ENCODE measurements at regions not wholly inside any gene's neighbourhood (a gene's known extent, or its start where the extent isn't known, plus 50 kb on each side); places are given as distances from the start of the nearest gene placed in this dataset.

- WGBS: no CpG with 5 or more reads among the region's 2 CpGs
- H3K4me3 ChIP-seq (ENCODE audit: insufficient read depth in 1 of 2, low read depth in 1 of 2, low read length in 2 of 2): no peak overlapping the region
- no peak overlapping the region for H3K4ac ChIP-seq (ENCODE audit: low read depth in 1 of 2, low read length in 2 of 2)
- H3K23ac ChIP-seq (ENCODE audit: low read length in 2 of 2): no peak overlapping the region
- H2AK5ac ChIP-seq (ENCODE audit: low read length, severe bottlenecking): no peak overlapping the region
- H2BK120ac ChIP-seq (ENCODE audit: low read depth, low read length): no peak overlapping the region
- H4K91ac ChIP-seq (ENCODE audit: low read length): no peak overlapping the region
- no peaks in the 10 kb centered on the region for H3K9me3 ChIP-seq (ENCODE audit: control insufficient read depth, low read length)
- no peak overlapping the region for H2BK12ac ChIP-seq (ENCODE audit: low read length in 2 of 2)
- no peaks in the 10 kb centered on the region for H3K36me3 ChIP-seq (ENCODE audit: control insufficient read depth in 1 of 2, insufficient read depth in 2 of 2, low read depth in 1 of 2, low read length in 2 of 2)
- H3K4me1 ChIP-seq (ENCODE audit: control insufficient read depth, insufficient read depth, low read depth, low read length): peaks cover 1% of the 10 kb centered on the region
- H4K8ac ChIP-seq (ENCODE audit: low read length): no peak overlapping the region
- no peak overlapping the region for H3K18ac ChIP-seq (ENCODE audit: low read depth in 1 of 2, low read length in 2 of 2)
- no peak overlapping the region for H2AFZ ChIP-seq (ENCODE audit: low read depth, low read length)
- no peak overlapping the region for H3K9ac ChIP-seq (ENCODE audit: low read length)
- no peak overlapping the region for H3K4me2 ChIP-seq (ENCODE audit: low read length, poor library complexity, severe bottlenecking)
- peak; percentile 95 for DNase-seq
- H3K14ac ChIP-seq (ENCODE audit: low read length in 2 of 2): no peak overlapping the region
- no peak overlapping the region for H2BK15ac ChIP-seq (ENCODE audit: low read depth, poor library complexity, severe bottlenecking)
- no peaks in the 10 kb centered on the region for H3K27me3 ChIP-seq (ENCODE audit: control insufficient read depth in 1 of 2, insufficient read depth in 1 of 2, low read length in 2 of 2)
- no peak overlapping the region for H2BK5ac ChIP-seq (ENCODE audit: low read depth, low read length, poor library complexity, severe bottlenecking)
- no peaks in the 10 kb centered on the region for H3K79me1 ChIP-seq (replicated peaks; ENCODE audit: low read length, poor library complexity, severe bottlenecking)
- peak overlapping the region; percentile 85 for H3K27ac ChIP-seq (ENCODE audit: low read length, poor library complexity, severe bottlenecking)
Measured at GRCh38 chr4:180164799-180165198, 2078.4 kb upstream of the TENM3 start.

GRCh38 chr4:180169394-180169793, 2073.8 kb upstream of the TENM3 start:
- no peak overlapping the region for H3K9ac ChIP-seq (ENCODE audit: low read length)
- no peak overlapping the region for H2BK5ac ChIP-seq (ENCODE audit: low read depth, low read length, poor library complexity, severe bottlenecking)
- no peak overlapping the region for H3K14ac ChIP-seq (ENCODE audit: low read length in 2 of 2)
- no peak overlapping the region for H3K4me3 ChIP-seq (ENCODE audit: insufficient read depth in 1 of 2, low read depth in 1 of 2, low read length in 2 of 2)
- H3K4me1 ChIP-seq (ENCODE audit: control insufficient read depth, insufficient read depth, low read depth, low read length): no peaks in the 10 kb centered on the region
- no peaks in the 10 kb centered on the region for H3K27me3 ChIP-seq (ENCODE audit: control insufficient read depth in 1 of 2, insufficient read depth in 1 of 2, low read length in 2 of 2)
- H2AFZ ChIP-seq (ENCODE audit: low read depth, low read length): no peak overlapping the region
- no peak overlapping the region for H2BK12ac ChIP-seq (ENCODE audit: low read length in 2 of 2)
- 61% methylated on average over 3 of the region's 3 CpGs for WGBS
- no peaks in the 10 kb centered on the region for H3K79me1 ChIP-seq (replicated peaks; ENCODE audit: low read length, poor library complexity, severe bottlenecking)
- no peak overlapping the region for H4K8ac ChIP-seq (ENCODE audit: low read length)
- H3K9me3 ChIP-seq (ENCODE audit: control insufficient read depth, low read length): no peaks in the 10 kb centered on the region
- H3K4me2 ChIP-seq (ENCODE audit: low read length, poor library complexity, severe bottlenecking): no peak overlapping the region
- no peak overlapping the region for H2AK5ac ChIP-seq (ENCODE audit: low read length, severe bottlenecking)
- H3K27ac ChIP-seq (ENCODE audit: low read length, poor library complexity, severe bottlenecking): no peak overlapping the region
- no peaks in the 10 kb centered on the region for H3K36me3 ChIP-seq (ENCODE audit: control insufficient read depth in 1 of 2, insufficient read depth in 2 of 2, low read depth in 1 of 2, low read length in 2 of 2)
- H2BK120ac ChIP-seq (ENCODE audit: low read depth, low read length): no peak overlapping the region
- H2BK15ac ChIP-seq (ENCODE audit: low read depth, poor library complexity, severe bottlenecking): no peak overlapping the region
- H3K4ac ChIP-seq (ENCODE audit: low read depth in 1 of 2, low read length in 2 of 2): no peak overlapping the region
- no peak overlapping the region for H3K18ac ChIP-seq (ENCODE audit: low read depth in 1 of 2, low read length in 2 of 2)
- H3K23ac ChIP-seq (ENCODE audit: low read length in 2 of 2): no peak overlapping the region
- no peak overlapping the region for H4K91ac ChIP-seq (ENCODE audit: low read length)
- no peak for DNase-seq

- no peaks in the 10 kb centered on the region for H3K79me1 ChIP-seq (replicated peaks; ENCODE audit: low read length, poor library complexity, severe bottlenecking)
- H4K91ac ChIP-seq (ENCODE audit: low read length): no peak overlapping the region
- no peak overlapping the region for H3K18ac ChIP-seq (ENCODE audit: low read depth in 1 of 2, low read length in 2 of 2)
- no peak overlapping the region for H3K4me2 ChIP-seq (ENCODE audit: low read length, poor library complexity, severe bottlenecking)
- no peak overlapping the region for H3K4me3 ChIP-seq (ENCODE audit: insufficient read depth in 1 of 2, low read depth in 1 of 2, low read length in 2 of 2)
- H2BK5ac ChIP-seq (ENCODE audit: low read depth, low read length, poor library complexity, severe bottlenecking): no peak overlapping the region
- no peak overlapping the region for H3K9ac ChIP-seq (ENCODE audit: low read length)
- H4K8ac ChIP-seq (ENCODE audit: low read length): no peak overlapping the region
- no peak overlapping the region for H2AK5ac ChIP-seq (ENCODE audit: low read length, severe bottlenecking)
- H3K14ac ChIP-seq (ENCODE audit: low read length in 2 of 2): no peak overlapping the region
- H2BK12ac ChIP-seq (ENCODE audit: low read length in 2 of 2): no peak overlapping the region
- no peak overlapping the region for H2BK120ac ChIP-seq (ENCODE audit: low read depth, low read length)
- H3K27ac ChIP-seq (ENCODE audit: low read length, poor library complexity, severe bottlenecking): no peak overlapping the region
- H3K36me3 ChIP-seq (ENCODE audit: control insufficient read depth in 1 of 2, insufficient read depth in 2 of 2, low read depth in 1 of 2, low read length in 2 of 2): no peaks in the 10 kb centered on the region
- no peaks in the 10 kb centered on the region for H3K27me3 ChIP-seq (ENCODE audit: control insufficient read depth in 1 of 2, insufficient read depth in 1 of 2, low read length in 2 of 2)
- H3K23ac ChIP-seq (ENCODE audit: low read length in 2 of 2): no peak overlapping the region
- DNase-seq: no peak
- H3K4ac ChIP-seq (ENCODE audit: low read depth in 1 of 2, low read length in 2 of 2): no peak overlapping the region
- no peak overlapping the region for H2AFZ ChIP-seq (ENCODE audit: low read depth, low read length)
- H2BK15ac ChIP-seq (ENCODE audit: low read depth, poor library complexity, severe bottlenecking): no peak overlapping the region
- H3K9me3 ChIP-seq (ENCODE audit: control insufficient read depth, low read length): no peaks in the 10 kb centered on the region
- 83% methylated on average over 1 of the region's 1 CpG for WGBS
- no peaks in the 10 kb centered on the region for H3K4me1 ChIP-seq (ENCODE audit: control insufficient read depth, insufficient read depth, low read depth, low read length)
Measured at GRCh38 chr4:180169966-180170365, 2073.2 kb upstream of the TENM3 start.

GRCh38 chr4:180179146-180179545, 2064.1 kb upstream of the TENM3 start:
- 95% methylated on average over 1 of the region's 1 CpG for WGBS

More at GRCh38 chr4:180179146-180179545, 2064.1 kb upstream of the TENM3 start:
- no peak overlapping the region for H2BK12ac ChIP-seq (ENCODE audit: low read length in 2 of 2)
- H3K27me3 ChIP-seq (ENCODE audit: control insufficient read depth in 1 of 2, insufficient read depth in 1 of 2, low read length in 2 of 2): no peaks in the 10 kb centered on the region
- H2BK120ac ChIP-seq (ENCODE audit: low read depth, low read length): no peak overlapping the region
- H3K14ac ChIP-seq (ENCODE audit: low read length in 2 of 2): no peak overlapping the region
- H4K8ac ChIP-seq (ENCODE audit: low read length): no peak overlapping the region
- no peaks in the 10 kb centered on the region for H3K36me3 ChIP-seq (ENCODE audit: control insufficient read depth in 1 of 2, insufficient read depth in 2 of 2, low read depth in 1 of 2, low read length in 2 of 2)
- H3K4me1 ChIP-seq (ENCODE audit: control insufficient read depth, insufficient read depth, low read depth, low read length): no peaks in the 10 kb centered on the region
- no peak overlapping the region for H2BK15ac ChIP-seq (ENCODE audit: low read depth, poor library complexity, severe bottlenecking)
- no peak overlapping the region for H3K4me2 ChIP-seq (ENCODE audit: low read length, poor library complexity, severe bottlenecking)
- H3K79me1 ChIP-seq (replicated peaks; ENCODE audit: low read length, poor library complexity, severe bottlenecking): no peaks in the 10 kb centered on the region
- no peak overlapping the region for H2BK5ac ChIP-seq (ENCODE audit: low read depth, low read length, poor library complexity, severe bottlenecking)
- no peak overlapping the region for H3K18ac ChIP-seq (ENCODE audit: low read depth in 1 of 2, low read length in 2 of 2)
- no peak overlapping the region for H2AFZ ChIP-seq (ENCODE audit: low read depth, low read length)
- H3K9me3 ChIP-seq (ENCODE audit: control insufficient read depth, low read length): no peaks in the 10 kb centered on the region
- H4K91ac ChIP-seq (ENCODE audit: low read length): no peak overlapping the region
- DNase-seq: no peak
- H3K23ac ChIP-seq (ENCODE audit: low read length in 2 of 2): no peak overlapping the region
- no peak overlapping the region for H3K4me3 ChIP-seq (ENCODE audit: insufficient read depth in 1 of 2, low read depth in 1 of 2, low read length in 2 of 2)
- no peak overlapping the region for H3K9ac ChIP-seq (ENCODE audit: low read length)
- no peak overlapping the region for H3K27ac ChIP-seq (ENCODE audit: low read length, poor library complexity, severe bottlenecking)
- no peak overlapping the region for H2AK5ac ChIP-seq (ENCODE audit: low read length, severe bottlenecking)
- no peak overlapping the region for H3K4ac ChIP-seq (ENCODE audit: low read depth in 1 of 2, low read length in 2 of 2)

Data from mesenchymal stem cell (in vitro differentiated cells and primary cell).